HG02588 (cell line): ENCODE measurements at regions not wholly inside any gene's neighbourhood (a gene's known extent, or its start where the extent isn't known, plus 50 kb on each side); places are given as distances from the start of the nearest gene placed in this dataset.
A peak's percentile ranks its signal among the peaks of the same experiment; 100 is the strongest.
"Not testable (repeated sequence)": the region's sequence is repeated elsewhere in the genome, so short reads cannot be mapped to it uniquely, and the experiment has no call there.

Experiments
- ATAC-seq: cut with Tn5 transposase; IDR thresholded peaks from one replicate; pipeline ENCODE4 v1.9.1; 2021; ENCODE audit warnings: mild to moderate bottlenecking, moderate library complexity; ENCODE audit not compliant: unreplicated experiment

- not testable (repeated sequence) for ATAC-seq
These were observed 51.0 kb downstream of the NPIPB11 start for GRCh38 chr16:29355339-29356059.

DNA sequence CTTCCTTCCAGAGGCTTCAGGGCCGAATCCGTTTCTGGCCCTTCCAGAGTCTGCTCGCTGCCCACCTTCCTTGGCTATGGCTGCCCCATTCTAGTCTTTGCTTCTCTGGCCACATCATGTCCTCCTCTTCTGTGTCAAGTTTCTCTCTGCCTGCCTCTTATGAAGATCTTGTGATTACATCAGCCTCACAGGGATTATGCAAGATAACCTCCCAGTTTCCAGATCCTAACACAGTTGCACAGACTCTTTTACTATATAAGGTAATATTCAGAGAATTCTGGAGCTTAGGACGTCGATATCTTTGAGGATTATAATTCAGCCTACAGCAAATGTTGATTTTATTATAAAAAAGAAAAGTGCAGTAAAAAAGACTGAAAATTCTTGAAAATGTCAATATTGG is 52.1 kb downstream of the NPIPB11 start:
- not testable (repeated sequence) for ATAC-seq

GRCh38 chr16:29352617-29352999 is 53.9 kb downstream of the NPIPB11 start:
- ATAC-seq, result not testable (repeated sequence)

- not testable (repeated sequence) for ATAC-seq
These were observed 54.4 kb downstream of the NPIPB11 start for GRCh38 chr16:29351970-29352616.

DNA sequence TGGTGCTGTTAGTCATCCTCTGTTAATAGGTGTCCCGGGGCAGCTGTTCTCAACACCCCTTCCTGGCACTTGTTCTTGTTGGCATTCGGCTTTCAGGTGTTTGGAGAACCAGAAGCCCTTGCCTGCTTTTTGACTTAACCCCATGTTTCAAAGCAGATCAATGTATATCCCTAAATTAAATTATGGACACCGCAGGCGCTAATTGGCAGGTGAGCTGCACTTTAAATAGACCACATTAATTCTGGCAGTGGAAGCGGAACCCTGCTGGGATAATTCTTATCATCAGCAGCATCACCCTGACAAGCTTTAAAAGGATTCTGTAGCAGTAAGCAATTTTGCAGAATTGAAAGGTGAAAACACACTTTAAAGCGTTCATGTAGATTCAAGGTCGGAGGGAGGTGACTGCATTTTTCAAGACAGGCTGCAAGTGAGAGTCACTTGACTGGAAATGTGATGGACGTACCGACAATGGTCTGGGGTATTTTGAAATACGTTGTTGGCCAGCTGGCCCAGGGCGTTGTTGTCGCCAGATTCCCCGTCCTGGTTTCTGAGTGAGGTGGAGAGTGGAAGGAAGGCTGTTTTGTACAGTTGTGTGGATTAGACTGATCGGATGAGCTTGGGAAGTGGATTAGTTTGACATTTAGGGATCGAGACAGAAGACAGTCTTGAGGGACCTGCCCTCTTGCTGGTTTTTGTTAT is 55.1 kb downstream of the NPIPB11 start:
- ATAC-seq, result not testable (repeated sequence)

DNA sequence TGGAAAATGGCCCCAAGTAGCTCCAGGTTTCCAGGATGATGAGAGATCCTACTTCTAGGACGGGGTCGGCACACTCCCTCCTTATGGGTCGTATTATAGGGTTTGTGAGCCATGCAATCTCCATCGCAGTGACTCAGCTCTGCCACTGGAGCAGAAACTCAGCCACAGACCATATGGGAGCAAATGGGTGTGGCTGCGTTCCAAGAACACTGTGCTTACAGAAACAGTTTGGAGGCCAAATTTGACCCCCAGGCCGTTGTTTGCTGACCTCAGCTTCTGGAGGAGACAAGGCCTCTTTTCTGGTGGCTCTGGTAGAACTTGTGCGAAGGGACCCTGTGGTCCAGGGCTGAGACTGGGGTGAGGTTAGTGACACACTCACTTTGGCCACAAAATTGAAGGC is 56.5 kb downstream of the NPIPB11 start:
- ATAC-seq, result not testable (repeated sequence)

DNA sequence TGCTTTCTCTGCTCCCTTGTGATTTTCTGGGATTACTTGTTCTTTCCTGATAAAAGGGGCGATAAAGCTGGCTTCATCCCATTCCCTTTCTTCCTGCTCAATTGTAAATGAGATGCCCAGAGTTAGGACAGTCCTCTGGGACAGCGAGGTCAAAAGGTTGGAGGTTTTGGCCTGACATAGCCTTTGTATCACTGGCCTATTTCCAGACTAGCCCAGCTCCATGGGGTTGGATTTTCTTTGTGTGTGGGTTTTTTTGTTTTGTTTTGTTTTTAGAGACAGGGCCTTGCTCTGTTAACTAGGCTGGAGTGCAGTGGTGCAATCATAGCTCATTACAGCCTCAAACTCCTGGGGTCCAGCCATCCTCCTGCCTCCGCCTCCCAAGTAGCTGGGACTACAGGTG is 57.8 kb downstream of the NPIPB11 start:
- ATAC-seq, result not testable (repeated sequence)

DNA sequence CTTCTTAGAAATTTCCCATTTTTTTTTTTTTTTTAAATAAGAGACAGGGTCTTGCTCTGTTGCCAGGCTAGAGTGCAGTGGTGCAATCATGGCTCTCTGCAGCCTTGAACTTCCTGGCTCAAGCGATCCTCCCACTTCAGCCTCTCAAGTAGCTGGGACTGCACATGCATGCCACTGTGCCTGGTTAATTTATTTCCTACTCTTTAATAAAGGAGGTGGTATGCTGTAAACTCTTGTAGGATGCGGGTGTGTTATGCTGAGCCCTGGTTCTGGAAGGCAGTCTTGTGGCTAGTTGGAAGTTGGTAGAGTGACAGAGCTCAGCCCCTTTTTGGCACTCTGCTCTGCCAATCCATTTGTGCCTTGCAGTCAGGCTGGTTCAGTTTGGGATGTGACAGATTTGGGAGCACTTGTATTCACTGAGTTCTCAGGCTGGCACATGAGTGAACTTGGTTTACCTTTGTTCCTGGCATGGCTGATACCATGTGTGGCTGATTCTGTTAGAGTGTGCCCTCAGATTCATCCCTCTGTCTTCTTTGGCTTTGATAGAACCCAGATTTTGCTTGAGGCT is 58.3 kb downstream of the NPIPB11 start:
- ATAC-seq, result not testable (repeated sequence)

DNA sequence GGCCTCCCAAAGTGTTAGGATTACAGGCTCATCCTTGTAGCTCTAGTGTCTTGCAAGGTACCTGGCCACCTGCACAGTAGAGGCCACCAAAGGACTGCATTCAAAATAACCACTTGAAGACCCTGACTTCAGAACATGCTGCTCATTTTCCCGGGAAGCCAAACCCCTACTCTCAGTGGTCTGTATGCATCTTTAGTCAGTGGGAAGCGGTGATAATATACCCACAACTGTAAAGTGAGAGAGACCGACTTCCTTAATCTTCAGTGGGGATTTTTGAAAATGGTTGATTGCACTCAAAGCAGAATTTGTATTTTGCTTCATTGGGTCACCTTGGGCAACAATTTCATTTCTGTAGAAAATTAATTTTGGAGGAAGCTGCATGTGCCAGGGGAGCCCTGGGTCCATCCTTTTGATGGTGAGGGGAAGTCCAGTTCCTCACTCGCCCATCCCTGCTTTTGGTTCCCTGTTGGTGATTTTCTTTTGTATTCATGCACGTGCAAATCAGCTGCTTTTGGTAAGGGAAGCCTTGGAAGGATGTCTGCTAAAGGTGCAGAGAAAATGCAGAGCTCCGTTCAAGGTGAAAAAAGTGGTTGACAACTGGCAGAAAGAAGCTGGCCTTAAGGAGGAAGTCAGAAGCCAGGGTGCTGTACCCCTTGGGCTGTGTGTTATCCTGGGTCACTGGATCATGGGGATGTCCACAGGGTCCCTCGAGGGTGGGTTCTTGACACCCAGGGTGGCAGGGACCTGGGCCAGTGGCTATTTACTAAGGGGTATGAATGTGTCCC is 59.5 kb downstream of the NPIPB11 start:
- ATAC-seq, result not testable (repeated sequence)

GRCh38 chr16:29346203-29346602 is 60.3 kb downstream of the NPIPB11 start:
- ATAC-seq, result not testable (repeated sequence)

GRCh38 chr16:29342937-29343336 is 63.6 kb downstream of the NPIPB11 start:
- ATAC-seq, result not testable (repeated sequence)

DNA sequence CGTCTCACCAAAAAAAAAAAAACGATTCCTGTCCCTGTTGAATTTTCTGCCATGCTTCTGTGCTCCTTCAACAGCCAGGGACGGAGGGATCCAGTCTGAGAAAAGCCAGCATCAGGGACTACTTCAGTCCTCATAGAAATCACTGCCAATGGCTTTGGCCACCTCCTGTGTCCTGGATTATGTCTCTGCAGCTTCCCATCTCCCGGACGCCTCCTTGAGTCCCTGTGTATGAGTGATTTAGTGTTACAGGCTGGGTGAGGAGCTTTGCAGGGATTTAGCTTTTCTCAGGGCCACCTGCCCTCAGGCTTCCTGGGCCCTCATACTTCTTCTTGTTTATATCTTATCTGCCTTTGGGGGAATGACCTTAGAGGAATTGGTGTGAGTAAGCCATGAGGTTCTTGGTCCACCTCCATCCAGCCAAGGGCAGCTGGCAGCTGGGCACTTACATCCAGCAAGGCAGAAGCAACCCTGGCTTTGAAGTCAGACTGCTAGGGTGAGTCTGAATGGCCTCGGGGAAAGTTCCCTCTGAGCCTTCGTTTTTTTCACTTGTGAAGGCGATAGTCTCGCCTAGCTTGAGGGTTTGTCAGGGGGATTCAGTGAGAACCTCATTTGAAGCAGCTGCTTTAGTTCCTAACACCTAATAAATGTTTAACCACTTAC is 65.6 kb downstream of the NPIPB11 start:
- not testable (repeated sequence) for ATAC-seq

DNA sequence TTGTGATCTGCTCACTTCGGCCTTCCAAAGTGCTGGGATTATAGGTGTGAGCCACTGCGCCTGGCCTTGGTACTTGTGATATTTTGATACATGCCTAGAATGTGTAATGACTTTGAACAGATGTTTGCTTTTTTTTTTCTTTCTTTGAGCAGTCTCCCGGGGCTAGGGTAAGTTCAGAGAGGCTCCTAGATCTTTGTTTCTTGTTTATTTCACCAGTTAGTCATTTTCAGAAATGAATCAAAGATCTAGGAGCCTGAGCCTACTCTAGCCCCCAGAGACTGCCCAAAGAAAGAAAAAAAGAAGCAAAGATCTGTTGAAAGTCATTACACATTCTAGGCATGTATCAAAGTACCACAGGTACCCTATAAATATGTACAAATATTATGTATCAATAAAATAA is 66.3 kb downstream of the NPIPB11 start:
- ATAC-seq, result not testable (repeated sequence)

GRCh38 chr16:29338821-29339700 is 67.5 kb downstream of the NPIPB11 start:
- ATAC-seq, result peak; percentile 81

- not testable (repeated sequence) for ATAC-seq
These were observed 69.1 kb downstream of the NPIPB11 start for GRCh38 chr16:29337385-29337901.

DNA sequence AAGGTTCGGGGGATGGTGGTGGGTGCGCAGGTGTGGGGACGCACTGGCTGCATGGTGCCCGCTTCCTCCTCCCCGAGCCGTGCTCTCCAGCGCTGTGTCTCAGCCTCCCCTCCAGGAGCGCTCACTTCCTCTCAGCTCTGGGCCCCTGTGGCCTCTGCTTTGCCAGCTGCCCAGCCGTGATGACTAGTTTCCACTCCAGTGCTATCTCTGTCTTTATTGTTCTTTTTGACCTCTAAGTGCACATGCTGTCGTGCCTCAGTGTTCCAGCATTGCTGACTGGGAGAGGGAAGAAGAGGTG is 71.0 kb downstream of the NPIPB11 start:
- not testable (repeated sequence) for ATAC-seq

- ATAC-seq, result not testable (repeated sequence)
These were observed 71.5 kb downstream of the NPIPB11 start for GRCh38 chr16:29334776-29335548.

- not testable (repeated sequence) for ATAC-seq
These were observed 72.9 kb downstream of the NPIPB11 start for GRCh38 chr16:29333492-29334097.
